ENCODE measurements at regions not wholly inside any gene's neighbourhood (a gene's known extent, or its start where the extent isn't known, plus 50 kb on each side); places are given as distances from the start of the nearest gene placed in this dataset.

DNA sequence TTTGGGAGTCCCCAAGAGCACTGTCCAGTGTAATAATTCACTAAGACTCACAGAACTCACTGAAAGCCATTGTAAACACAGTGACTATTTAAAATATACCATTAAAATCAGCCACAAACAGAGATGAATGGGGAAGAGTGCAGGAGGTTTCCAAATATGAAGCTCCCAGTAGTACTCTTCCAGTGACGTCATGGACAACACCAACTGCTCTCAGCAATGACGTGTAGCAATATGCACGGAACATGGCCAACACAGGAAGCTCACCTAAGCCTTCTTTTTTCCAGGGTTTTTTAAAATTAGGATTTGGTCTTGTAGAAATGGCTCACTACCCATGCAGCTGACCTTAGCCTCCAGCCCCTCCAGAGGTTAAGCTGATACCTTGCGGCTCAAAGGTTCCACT lies 1224.1 kb upstream of the CADM2 start:
- Histone ChIP-seq H3K27ac (ENCODE audit: low read length) (no peak overlapping the region), H3F3A (ENCODE audit: insufficient read depth, low read length, poor library complexity, severe bottlenecking) (no peaks in the 10 kb centered on the region), H3K4me2 (ENCODE audit: low read length) (no peak overlapping the region), H3K9ac (ENCODE audit: low read length) (no peak overlapping the region), H3K4me3 (ENCODE audit: low read length) (no peak overlapping the region), H3K36me3 (ENCODE audit: insufficient read depth, low read length) (no peaks in the 10 kb centered on the region), H3K9me3 (ENCODE audit: low read length) (no peaks in the 10 kb centered on the region), H3K9me2 (ENCODE audit: insufficient read depth, low read length) (no peaks in the 10 kb centered on the region), H3K27me3 (ENCODE audit: insufficient read depth, low read depth, low read length) (no peaks in the 10 kb centered on the region), H2AFZ (ENCODE audit: low read depth, low read length) (no peak overlapping the region), H4K20me1 (ENCODE audit: insufficient read depth) (no peaks in the 10 kb centered on the region), H3K79me2 (replicated peaks; ENCODE audit: insufficient read depth, low read length) (no peaks in the 10 kb centered on the region)
- TF ChIP-seq CTCF (IDR thresholded peaks at IDR 0.05; ENCODE audit: poor library complexity, severe bottlenecking) (no peak), EP300 (conservative IDR thresholded peaks at IDR 0.05; ENCODE audit: poor library complexity, severe bottlenecking) (no peak), EZH2 (IDR thresholded peaks at IDR 0.05; ENCODE audit: borderline replicate concordance, insufficient read depth, low read length, poor library complexity, severe bottlenecking) (no peak), POLR2AphosphoS5 (IDR thresholded peaks at IDR 0.05) (no peak), MXI1 (conservative IDR thresholded peaks at IDR 0.05; ENCODE audit: poor library complexity, severe bottlenecking) (no peak), SMC3 (conservative IDR thresholded peaks at IDR 0.05; ENCODE audit: poor library complexity) (no peak), RAD21 (conservative IDR thresholded peaks at IDR 0.05) (no peak), TAF1 (IDR thresholded peaks at IDR 0.05; ENCODE audit: low read depth) (no peak)
- TF ChIP-seq, protein P1, sequence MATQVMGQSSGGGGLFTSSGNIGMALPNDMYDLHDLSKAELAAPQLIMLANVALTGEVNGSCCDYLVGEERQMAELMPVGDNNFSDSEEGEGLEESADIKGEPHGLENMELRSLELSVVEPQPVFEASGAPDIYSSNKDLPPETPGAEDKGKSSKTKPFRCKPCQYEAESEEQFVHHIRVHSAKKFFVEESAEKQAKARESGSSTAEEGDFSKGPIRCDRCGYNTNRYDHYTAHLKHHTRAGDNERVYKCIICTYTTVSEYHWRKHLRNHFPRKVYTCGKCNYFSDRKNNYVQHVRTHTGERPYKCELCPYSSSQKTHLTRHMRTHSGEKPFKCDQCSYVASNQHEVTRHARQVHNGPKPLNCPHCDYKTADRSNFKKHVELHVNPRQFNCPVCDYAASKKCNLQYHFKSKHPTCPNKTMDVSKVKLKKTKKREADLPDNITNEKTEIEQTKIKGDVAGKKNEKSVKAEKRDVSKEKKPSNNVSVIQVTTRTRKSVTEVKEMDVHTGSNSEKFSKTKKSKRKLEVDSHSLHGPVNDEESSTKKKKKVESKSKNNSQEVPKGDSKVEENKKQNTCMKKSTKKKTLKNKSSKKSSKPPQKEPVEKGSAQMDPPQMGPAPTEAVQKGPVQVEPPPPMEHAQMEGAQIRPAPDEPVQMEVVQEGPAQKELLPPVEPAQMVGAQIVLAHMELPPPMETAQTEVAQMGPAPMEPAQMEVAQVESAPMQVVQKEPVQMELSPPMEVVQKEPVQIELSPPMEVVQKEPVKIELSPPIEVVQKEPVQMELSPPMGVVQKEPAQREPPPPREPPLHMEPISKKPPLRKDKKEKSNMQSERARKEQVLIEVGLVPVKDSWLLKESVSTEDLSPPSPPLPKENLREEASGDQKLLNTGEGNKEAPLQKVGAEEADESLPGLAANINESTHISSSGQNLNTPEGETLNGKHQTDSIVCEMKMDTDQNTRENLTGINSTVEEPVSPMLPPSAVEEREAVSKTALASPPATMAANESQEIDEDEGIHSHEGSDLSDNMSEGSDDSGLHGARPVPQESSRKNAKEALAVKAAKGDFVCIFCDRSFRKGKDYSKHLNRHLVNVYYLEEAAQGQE (IDR thresholded peaks at IDR 0.05; ENCODE audit: borderline replicate concordance), result no peak

DNA sequence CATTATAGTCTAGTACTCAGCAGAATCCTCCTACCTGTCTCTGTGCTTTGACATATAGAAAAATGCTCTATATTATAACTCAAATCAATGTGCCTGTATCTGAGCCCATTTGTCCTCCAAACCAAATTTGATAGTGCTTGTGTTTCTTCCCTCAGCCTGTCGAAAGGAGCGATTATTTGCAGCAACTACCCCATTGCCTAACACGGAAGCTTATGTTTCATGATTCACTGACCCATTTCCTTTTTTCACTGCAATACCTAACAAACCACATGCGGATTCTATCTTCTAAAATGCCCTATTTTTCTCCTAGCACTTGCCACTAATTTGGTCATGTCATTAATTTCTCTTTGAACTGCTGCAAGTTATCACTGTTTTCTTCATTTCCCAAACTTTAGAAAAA lies 1220.6 kb upstream of the CADM2 start:
- H3K9ac ChIP-seq (ENCODE audit: low read length), result no peak overlapping the region
- no peaks in the 10 kb centered on the region for H4K20me1 ChIP-seq (ENCODE audit: insufficient read depth)
- no peak for TF ChIP-seq POLR2AphosphoS5 (IDR thresholded peaks at IDR 0.05)
- TF ChIP-seq EP300 (conservative IDR thresholded peaks at IDR 0.05; ENCODE audit: poor library complexity, severe bottlenecking), result no peak
- no peak for TF ChIP-seq CTCF (IDR thresholded peaks at IDR 0.05; ENCODE audit: poor library complexity, severe bottlenecking)
- no peak for TF ChIP-seq SMC3 (conservative IDR thresholded peaks at IDR 0.05; ENCODE audit: poor library complexity)
- TF ChIP-seq MXI1 (conservative IDR thresholded peaks at IDR 0.05; ENCODE audit: poor library complexity, severe bottlenecking), result no peak
- no peak for TF ChIP-seq EZH2 (IDR thresholded peaks at IDR 0.05; ENCODE audit: borderline replicate concordance, insufficient read depth, low read length, poor library complexity, severe bottlenecking)
- no peak for TF ChIP-seq RAD21 (conservative IDR thresholded peaks at IDR 0.05)
- no peak for TF ChIP-seq TAF1 (IDR thresholded peaks at IDR 0.05; ENCODE audit: low read depth)
- TF ChIP-seq, protein P1 (IDR thresholded peaks at IDR 0.05; ENCODE audit: borderline replicate concordance), result no peak
- H3K9me2 ChIP-seq (ENCODE audit: insufficient read depth, low read length), result no peaks in the 10 kb centered on the region
- no peak overlapping the region for H2AFZ ChIP-seq (ENCODE audit: low read depth, low read length)
- no peaks in the 10 kb centered on the region for H3K27me3 ChIP-seq (ENCODE audit: insufficient read depth, low read depth, low read length)
- H3K27ac ChIP-seq (ENCODE audit: low read length), result no peak overlapping the region
- H3K4me3 ChIP-seq (ENCODE audit: low read length), result no peak overlapping the region
- H3K4me2 ChIP-seq (ENCODE audit: low read length), result no peak overlapping the region
- no peaks in the 10 kb centered on the region for H3F3A ChIP-seq (ENCODE audit: insufficient read depth, low read length, poor library complexity, severe bottlenecking)
- H3K79me2 ChIP-seq (replicated peaks; ENCODE audit: insufficient read depth, low read length), result no peaks in the 10 kb centered on the region
- no peaks in the 10 kb centered on the region for H3K9me3 ChIP-seq (ENCODE audit: low read length)
- H3K36me3 ChIP-seq (ENCODE audit: insufficient read depth, low read length), result no peaks in the 10 kb centered on the region
